OCI-LY7 (cell line): ENCODE measurements at regions not wholly inside any gene's neighbourhood (a gene's known extent, or its start where the extent isn't known, plus 50 kb on each side); places are given as distances from the start of the nearest gene placed in this dataset.

Source experiments
- CTCF ChIP-seq: fragments of 200-600 bp; sonication (generic); conservative IDR thresholded peaks from 2 replicates; pipeline ENCODE4 v1.5.1; 2014; ENCODE audit warnings: mild to moderate bottlenecking, antibody characterized with exemption, low read length, moderate library complexity, mixed read lengths
- EZH2phosphoT487 ChIP-seq: fragments of 200-600 bp; sonication (generic); IDR thresholded peaks from 2 replicates; pipeline ENCODE4 v1.6.1; 2018; ENCODE audit warnings: low read depth, borderline replicate concordance, mild to moderate bottlenecking, mixed run types, antibody characterized with exemption, low read length, moderate library complexity, mixed read lengths

- TF ChIP-seq CTCF = no peak
- TF ChIP-seq EZH2phosphoT487 = no peak
Observed at GRCh38 chr14:97539884-97540283, 742.7 kb downstream of the VRK1 start.
